Suprapubic skin (tissue), 4 donors: ENCODE measurements at regions not wholly inside any gene's neighbourhood (a gene's known extent, or its start where the extent isn't known, plus 50 kb on each side); places are given as distances from the start of the nearest gene placed in this dataset.
"Not testable (repeated sequence)": the region's sequence is repeated elsewhere in the genome, so short reads cannot be mapped to it uniquely, and the experiment has no call there.

ENCODE experiments used
- DNase-seq, 2 donors: peaks; one replicate each; pipeline ENCODE4 v3.0.0-alpha.2; 2019; ENCODE audit warnings: low spot score in 2 of 2
- H3K27ac ChIP-seq: fragments of 200-600 bp; sonication (generic); one replicate; pipeline ENCODE4 v1.5.1; 2019
- H3K27me3 ChIP-seq: fragments of 200-600 bp; sonication (generic); one replicate; pipeline ENCODE4 v1.5.1; 2019
- H3K36me3 ChIP-seq: fragments of 200-600 bp; sonication (generic); one replicate; pipeline ENCODE4 v1.5.1; 2019
- H3K4me1 ChIP-seq: fragments of 200-600 bp; sonication (generic); one replicate; pipeline ENCODE4 v1.5.1; 2019
- H3K4me3 ChIP-seq: fragments of 200-600 bp; sonication (generic); one replicate; pipeline ENCODE4 v1.5.1; 2019; ENCODE audit warnings: mild to moderate bottlenecking
- H3K9me3 ChIP-seq: fragments of 200-600 bp; sonication (generic); one replicate; pipeline ENCODE4 v1.5.1; 2019
- EP300 ChIP-seq: sonication (generic); formaldehyde crosslinking; IDR thresholded peaks from one replicate; pipeline ENCODE4 v1.6.1; 2017; ENCODE audit warnings: antibody characterized with exemption
- POLR2A ChIP-seq, 2 donors: fragments of 450-650 bp; IDR thresholded peaks; one replicate each; pipeline ENCODE4 v1.6.1; 2017; ENCODE audit warnings: antibody characterized with exemption in 2 of 2, mild to moderate bottlenecking in 2 of 2, moderate library complexity in 2 of 2
- POLR2AphosphoS5 ChIP-seq, 3 donors: sonication (generic); formaldehyde crosslinking; IDR thresholded peaks; one replicate each; pipeline ENCODE4 v1.6.1; 2017; ENCODE audit warnings: antibody characterized with exemption in 3 of 3
- WGBS: methylation state at CpG from one replicate; pipeline ENCODE4 v1.1.5; 2018; 5-methylcytosine and 5-hydroxymethylcytosine counted together
- TF ChIP-seq, protein P1 (sequence below), 2 donors: fragments of 200-600 bp in 1 of 2; fragments of 450-650 bp in 1 of 2; sonication (generic) in 1 of 2; IDR thresholded peaks; one replicate each; pipeline ENCODE4 v1.5.1; 2016 to 2019; ENCODE audit warnings: antibody characterized with exemption in 2 of 2, mild to moderate bottlenecking in 1 of 2, moderate library complexity in 1 of 2

DNA sequence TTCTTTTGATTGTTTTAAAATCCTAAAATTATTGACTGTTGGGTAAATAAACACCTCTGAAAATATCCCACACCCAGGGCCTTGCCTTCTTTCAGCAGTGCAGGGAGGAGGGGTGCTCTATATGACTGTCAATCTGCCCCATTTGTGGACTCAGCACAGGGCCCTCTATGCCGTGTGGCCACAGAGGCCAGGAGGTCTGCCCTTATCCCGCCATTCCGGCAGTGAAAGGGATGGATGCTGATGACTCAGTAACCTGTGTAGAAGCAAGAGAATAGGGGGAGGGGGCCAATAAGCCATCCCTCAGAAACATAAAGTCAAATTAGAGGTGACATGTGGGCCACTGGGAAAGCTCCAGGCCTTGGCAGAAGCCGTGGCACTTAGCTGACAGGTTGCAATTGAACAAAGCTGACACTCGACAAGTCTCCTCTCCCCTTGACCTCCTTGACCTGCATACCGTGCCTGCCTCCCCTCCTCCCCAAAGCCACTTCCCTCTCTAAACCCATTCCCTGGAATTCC is 281.4 kb upstream of the DYNLRB2 start:
- DNase-seq = no peak
- TF ChIP-seq POLR2A (IDR thresholded peaks at IDR 0.05) = no peak
- TF ChIP-seq, protein P1, sequence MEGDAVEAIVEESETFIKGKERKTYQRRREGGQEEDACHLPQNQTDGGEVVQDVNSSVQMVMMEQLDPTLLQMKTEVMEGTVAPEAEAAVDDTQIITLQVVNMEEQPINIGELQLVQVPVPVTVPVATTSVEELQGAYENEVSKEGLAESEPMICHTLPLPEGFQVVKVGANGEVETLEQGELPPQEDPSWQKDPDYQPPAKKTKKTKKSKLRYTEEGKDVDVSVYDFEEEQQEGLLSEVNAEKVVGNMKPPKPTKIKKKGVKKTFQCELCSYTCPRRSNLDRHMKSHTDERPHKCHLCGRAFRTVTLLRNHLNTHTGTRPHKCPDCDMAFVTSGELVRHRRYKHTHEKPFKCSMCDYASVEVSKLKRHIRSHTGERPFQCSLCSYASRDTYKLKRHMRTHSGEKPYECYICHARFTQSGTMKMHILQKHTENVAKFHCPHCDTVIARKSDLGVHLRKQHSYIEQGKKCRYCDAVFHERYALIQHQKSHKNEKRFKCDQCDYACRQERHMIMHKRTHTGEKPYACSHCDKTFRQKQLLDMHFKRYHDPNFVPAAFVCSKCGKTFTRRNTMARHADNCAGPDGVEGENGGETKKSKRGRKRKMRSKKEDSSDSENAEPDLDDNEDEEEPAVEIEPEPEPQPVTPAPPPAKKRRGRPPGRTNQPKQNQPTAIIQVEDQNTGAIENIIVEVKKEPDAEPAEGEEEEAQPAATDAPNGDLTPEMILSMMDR (IDR thresholded peaks at IDR 0.05) = no peak
- WGBS = 89% methylated on average over 6 of the region's 6 CpGs
- Histone ChIP-seq H3K9me3 (no peaks in the 10 kb centered on the region), H3K27me3 (no peaks in the 10 kb centered on the region), H3K36me3 (no peaks in the 10 kb centered on the region), H3K4me3 (no peak overlapping the region), H3K4me1 (no peaks in the 10 kb centered on the region), H3K27ac (no peak overlapping the region)

DNA sequence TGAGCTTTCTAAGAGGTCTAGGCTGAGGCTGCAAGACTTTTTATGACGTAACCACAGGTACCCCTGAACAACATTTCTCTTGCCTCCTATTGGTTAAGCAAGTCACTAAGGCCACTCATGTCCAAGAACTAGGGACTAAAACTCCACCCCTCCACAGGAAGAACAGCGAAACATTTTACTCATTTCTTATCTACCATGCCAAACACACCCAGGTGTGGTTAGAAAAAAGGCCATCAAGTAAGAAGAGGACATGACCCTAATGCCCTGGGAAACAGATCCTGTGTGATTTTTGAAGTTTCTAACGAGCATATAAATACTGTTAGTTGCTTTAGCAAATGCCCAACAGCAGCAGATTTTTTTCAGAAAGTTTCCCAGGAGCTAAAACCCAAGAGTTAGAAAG is 282.4 kb upstream of the DYNLRB2 start:
- Histone ChIP-seq H3K4me3 (no peak overlapping the region), H3K9me3 (no peaks in the 10 kb centered on the region), H3K27ac (no peak overlapping the region), H3K36me3 (no peaks in the 10 kb centered on the region), H3K4me1 (no peaks in the 10 kb centered on the region), H3K27me3 (no peaks in the 10 kb centered on the region)
- TF ChIP-seq EP300 = no peak
- TF ChIP-seq, protein P1 (IDR thresholded peaks at IDR 0.05) = no peak
- no peak for TF ChIP-seq POLR2A (IDR thresholded peaks at IDR 0.05)
- no peak for TF ChIP-seq POLR2AphosphoS5 (IDR thresholded peaks at IDR 0.05)
- DNase-seq = no peak
- 96% methylated on average over 3 of the region's 3 CpGs for WGBS

DNA sequence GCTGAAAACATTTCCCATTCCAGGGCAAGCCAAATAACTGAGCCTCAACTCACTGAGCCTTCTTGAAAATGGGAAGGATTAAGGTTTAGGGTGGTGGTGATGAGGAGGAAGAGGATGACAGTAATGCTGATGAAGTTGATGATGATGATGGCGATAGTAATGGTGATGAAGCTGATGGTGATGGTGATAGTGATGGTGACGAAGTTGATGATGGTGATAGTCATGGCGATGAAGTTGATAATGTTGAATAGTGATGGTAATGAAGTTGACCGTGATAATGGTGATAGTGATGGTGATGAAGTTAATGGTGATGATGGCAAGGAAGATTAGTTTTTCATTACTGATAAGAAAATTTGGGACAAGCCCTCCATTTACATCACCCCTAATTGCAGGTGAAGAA is 285.8 kb upstream of the DYNLRB2 start:
- no peak overlapping the region for H3K27ac ChIP-seq
- no peak for TF ChIP-seq EP300
- WGBS = 89% methylated on average over 4 of the region's 4 CpGs
- no peaks in the 10 kb centered on the region for H3K9me3 ChIP-seq
- no peaks in the 10 kb centered on the region for H3K27me3 ChIP-seq
- no peaks in the 10 kb centered on the region for H3K36me3 ChIP-seq
- DNase-seq = no peak
- no peak overlapping the region for H3K4me3 ChIP-seq
- H3K4me1 ChIP-seq = peaks cover 2% of the 10 kb centered on the region

DNA sequence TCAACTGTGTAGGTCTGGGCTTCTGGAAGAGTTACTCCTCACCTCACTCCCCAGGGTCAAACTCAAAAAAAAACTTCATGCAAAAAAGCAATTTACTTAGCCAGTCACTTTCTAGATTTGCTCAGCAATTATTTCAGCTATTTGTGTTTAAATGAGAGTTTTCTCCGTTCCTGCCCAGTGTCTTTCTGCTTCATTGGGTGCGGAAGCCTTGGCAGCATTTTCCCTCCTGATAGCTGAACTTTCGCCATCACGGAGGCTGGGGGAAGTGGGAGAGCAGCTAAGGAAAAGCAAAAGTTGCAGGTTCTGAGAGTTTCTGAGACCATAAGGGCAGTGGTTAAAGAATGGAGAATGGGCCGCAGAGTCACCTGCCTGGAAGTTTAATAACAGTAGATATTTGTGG is 287.1 kb upstream of the DYNLRB2 start:
- no peaks in the 10 kb centered on the region for H3K27me3 ChIP-seq
- no peaks in the 10 kb centered on the region for H3K36me3 ChIP-seq
- no peak overlapping the region for H3K4me3 ChIP-seq
- H3K9me3 ChIP-seq = no peaks in the 10 kb centered on the region
- DNase-seq = no peak
- peaks cover 2% of the 10 kb centered on the region for H3K4me1 ChIP-seq
- H3K27ac ChIP-seq = no peak overlapping the region
- 88% methylated on average over 5 of the region's 5 CpGs for WGBS
- TF ChIP-seq POLR2A (IDR thresholded peaks at IDR 0.05) (no peak), EP300 (no peak), POLR2AphosphoS5 (IDR thresholded peaks at IDR 0.05) (no peak)
- TF ChIP-seq, protein P1 (IDR thresholded peaks at IDR 0.05) = no peak

DNA sequence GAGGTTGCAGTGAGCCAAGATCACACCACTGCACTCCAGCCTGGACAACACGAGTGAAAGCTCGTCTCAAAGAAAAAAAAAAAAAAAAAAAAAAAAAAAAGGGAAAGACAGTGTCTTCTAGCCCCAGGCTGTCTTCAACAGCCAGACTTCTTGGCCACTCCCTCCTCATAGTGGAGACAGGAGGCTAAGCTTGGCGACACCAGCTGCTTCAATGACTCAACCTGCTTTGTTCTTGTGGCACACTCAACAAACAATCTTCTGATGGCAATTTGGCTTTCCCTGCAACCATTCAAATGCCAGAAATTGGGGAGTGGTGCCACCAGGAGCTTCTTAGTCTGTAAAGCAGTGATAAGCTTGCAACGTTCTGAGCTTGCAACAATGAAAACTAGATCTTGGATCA is 290.4 kb upstream of the DYNLRB2 start:
- TF ChIP-seq EP300 = no peak
- TF ChIP-seq POLR2AphosphoS5 (IDR thresholded peaks at IDR 0.05) = no peak
- TF ChIP-seq POLR2A (IDR thresholded peaks at IDR 0.05) = no peak
- TF ChIP-seq, protein P1 (IDR thresholded peaks at IDR 0.05) = no peak
- no peak for DNase-seq
- no peaks in the 10 kb centered on the region for H3K9me3 ChIP-seq
- no peaks in the 10 kb centered on the region for H3K27me3 ChIP-seq
- no peaks in the 10 kb centered on the region for H3K36me3 ChIP-seq
- WGBS = 42% methylated on average over 4 of the region's 4 CpGs
- H3K4me3 ChIP-seq = no peak overlapping the region
- no peak overlapping the region for H3K27ac ChIP-seq
- H3K4me1 ChIP-seq = peaks cover 2% of the 10 kb centered on the region

DNA sequence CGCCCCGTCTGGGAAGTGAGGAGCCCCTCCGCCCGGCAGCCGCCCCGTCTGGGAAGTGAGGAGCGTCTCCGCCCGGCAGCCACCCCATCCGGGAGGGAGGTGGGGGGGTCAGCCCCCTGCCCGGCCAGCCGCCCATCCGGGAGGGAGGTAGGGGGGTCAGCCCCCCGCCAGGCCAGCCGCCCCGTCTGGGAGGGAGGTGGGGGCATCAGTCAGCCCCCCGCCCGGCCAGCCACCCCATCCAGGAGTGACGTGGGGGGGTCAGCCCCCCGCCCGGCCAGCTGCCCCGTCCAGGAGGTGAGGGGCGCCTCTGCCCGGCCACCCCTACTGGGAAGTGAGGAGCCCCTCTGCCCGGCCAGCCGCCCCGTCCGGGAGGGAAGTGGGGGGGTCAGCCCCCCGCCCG is 297.5 kb upstream of the DYNLRB2 start:
- not testable (repeated sequence) for H3K4me3 ChIP-seq, H3K36me3 ChIP-seq, H3K27ac ChIP-seq, H3K9me3 ChIP-seq, DNase-seq, H3K27me3 ChIP-seq, H3K4me1 ChIP-seq
- WGBS = no CpG with 5 or more reads among the region's 30 CpGs

DNA sequence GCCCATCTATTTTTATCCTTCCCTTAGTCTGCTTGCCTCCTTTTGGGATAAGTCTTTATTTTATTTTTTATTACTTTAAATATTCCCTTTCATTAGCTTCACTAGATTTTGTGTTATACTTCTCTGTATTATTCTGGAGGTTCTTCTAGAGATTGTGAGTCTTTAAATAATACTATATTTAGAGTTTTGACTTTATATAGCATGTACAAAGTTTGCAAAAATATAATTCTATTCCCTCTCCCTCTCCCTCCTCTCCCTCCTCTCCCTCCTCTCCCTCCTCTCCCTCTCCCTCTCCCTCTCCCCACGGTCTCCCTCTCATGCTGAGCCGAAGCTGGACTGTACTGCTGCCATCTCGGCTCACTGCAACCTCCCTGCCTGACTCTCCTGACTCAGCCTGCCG is 298.5 kb upstream of the DYNLRB2 start:
- not testable (repeated sequence) for H3K27ac ChIP-seq, H3K4me3 ChIP-seq, H3K27me3 ChIP-seq, H3K4me1 ChIP-seq, DNase-seq, H3K36me3 ChIP-seq, H3K9me3 ChIP-seq
- WGBS = 100% methylated on average over 4 of the region's 4 CpGs
